Activated CD4-positive, alpha-beta T cell treated with anti-CD3 and anti-CD28 coated beads, Interleukin-2, amount 50 U/mL, for 1 hour (primary cell): ENCODE measurements at regions not wholly inside any gene's neighbourhood (a gene's known extent, or its start where the extent isn't known, plus 50 kb on each side); places are given as distances from the start of the nearest gene placed in this dataset.
"Not testable (repeated sequence)": the region's sequence is repeated elsewhere in the genome, so short reads cannot be mapped to it uniquely, and the experiment has no call there.

Experiments
- DNase-seq: peaks from one replicate; pipeline ENCODE4 v3.0.0-alpha.2; 2020

DNA sequence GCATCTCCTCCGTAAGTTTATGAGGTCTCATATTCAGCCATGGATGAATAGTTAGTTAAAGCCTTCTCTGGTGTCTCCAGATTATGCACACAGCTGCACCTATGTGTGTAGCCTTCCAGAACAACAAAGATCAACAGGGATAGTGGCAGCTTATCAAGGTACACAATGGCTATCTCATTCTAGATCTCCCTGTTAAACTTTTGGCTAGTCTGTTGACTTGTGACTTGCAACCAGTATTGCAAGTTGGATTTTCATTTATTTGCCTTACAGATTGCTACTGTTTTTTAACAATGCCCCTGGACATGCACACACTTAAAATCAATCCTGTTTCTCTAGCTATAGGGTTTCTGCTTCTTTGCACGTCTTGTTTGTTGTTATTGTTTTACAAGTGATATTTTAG lies 363.2 kb downstream of the OMA1 start:
- DNase-seq = no peak

DNA sequence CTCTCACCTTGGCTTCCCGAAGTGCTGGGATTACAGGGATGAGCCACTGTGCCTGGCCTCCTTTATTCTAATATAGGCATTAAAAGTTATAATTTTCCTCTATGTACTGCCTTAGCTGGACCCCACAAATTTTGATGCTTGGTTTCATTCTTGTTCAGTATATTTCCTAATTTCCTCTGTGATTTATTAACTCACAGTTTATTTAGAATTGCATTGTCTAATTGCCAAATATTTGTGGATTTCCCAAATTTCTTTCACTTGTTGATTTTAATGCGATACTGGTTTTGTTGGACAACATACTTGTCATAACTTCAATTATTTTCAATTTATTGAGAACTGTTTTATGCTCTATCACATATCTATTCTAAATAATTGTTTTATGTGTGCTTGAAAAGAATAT lies 366.0 kb downstream of the OMA1 start:
- no peak for DNase-seq

DNA sequence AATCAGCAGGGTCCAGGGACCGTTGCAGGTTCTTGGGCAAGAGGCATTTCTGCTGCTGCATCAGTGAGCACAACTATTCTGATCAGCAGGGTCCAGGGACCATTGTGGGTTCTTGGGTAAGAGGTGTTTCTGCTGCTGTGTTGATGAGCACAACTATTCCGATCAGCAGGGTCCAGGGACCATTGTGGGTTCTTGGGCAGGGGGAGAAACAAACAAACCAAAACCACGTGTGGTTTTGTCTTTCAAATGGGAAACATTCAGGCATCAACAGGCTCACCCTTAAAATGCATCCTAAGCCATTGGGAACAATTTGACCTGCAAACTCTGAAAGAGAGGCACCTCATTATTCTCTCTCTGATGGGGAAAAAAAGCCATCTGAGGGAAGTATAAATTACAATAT lies 377.4 kb downstream of the OMA1 start:
- DNase-seq = not testable (repeated sequence)

DNA sequence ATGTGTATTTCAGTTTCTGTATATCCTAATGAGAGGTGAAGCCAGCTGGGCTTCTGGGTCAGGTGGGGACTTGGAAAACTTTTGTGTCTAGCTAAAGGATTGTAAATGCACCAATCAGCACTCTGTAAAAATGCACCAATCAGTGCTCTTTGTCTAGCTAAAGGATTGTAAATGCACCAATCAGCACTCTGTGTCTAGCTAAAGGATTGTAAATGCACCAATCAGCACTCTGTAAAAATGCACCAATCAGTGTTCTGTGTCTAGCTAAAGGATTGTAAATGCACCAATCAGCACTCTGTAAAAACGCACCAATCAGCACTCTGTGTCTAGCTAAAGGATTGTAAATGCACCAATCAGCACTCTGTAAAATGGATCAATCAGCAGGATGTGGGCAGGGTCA lies 379.4 kb downstream of the OMA1 start:
- DNase-seq = not testable (repeated sequence)

DNA sequence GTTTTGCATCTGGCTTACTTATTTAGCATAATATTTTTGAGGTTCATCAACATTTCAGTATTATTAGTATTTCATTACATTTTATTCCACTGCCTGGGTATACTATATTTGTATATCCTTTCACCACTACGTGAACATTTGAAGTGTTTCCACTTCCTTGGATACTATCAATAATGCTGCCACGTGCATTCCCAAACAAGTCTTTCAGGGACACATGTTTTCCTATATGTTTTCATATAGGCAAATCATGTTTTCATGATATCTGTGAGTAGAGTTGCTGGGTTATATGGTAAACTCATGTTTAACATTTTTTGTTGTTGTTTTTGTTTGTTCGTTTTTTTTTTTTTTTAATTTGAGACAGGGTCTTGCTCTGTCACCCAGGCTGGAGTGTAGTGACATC lies 380.1 kb downstream of the OMA1 start:
- no peak for DNase-seq

DNA sequence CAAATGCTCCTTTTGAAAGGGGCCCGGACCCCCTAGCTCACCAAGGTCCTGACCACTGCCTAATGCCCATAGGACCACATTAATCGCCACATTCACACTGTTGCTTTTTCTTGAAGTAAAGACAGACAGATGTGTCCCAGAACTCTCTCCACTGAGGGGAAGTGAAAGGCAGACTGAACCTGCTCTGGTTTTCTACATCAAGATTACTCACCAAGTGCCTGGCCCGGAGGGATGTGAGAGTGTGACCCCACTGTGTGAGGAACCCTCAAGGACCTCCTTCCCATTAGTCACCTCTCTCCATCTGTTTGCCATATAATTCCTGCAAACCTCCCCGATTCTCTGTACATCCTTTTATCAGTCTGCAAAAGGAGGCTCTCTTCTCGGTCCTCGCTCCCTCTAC lies 381.5 kb downstream of the OMA1 start:
- no peak for DNase-seq

DNA sequence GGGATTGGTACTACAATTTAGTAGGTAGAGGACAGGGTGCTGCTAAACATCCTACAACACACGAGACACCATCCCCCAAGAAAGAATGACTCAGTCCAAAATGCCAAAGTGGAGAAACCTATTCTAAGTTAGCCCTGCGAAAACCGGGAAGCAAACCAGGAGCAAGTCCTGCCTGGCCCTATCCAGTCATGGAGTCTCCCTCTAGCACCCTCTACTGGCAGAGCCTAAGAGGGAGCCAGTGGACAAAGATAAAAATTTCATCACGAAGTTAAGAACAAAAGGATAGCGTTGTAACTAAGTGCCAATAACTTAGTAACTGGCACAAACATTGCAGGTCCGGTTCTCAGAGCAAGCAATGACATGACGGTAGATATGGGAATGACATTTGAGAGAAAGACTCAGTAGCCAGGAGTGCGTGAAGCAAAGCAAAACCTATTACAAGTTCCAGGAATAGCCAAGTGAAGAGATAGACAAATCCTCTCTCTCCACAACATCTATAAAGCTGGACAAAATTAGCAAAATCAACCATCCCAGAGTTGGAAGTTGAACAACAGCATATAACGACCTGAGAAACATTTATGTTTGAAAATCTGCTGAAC lies 383.5 kb downstream of the OMA1 start:
- DNase-seq = no peak

DNA sequence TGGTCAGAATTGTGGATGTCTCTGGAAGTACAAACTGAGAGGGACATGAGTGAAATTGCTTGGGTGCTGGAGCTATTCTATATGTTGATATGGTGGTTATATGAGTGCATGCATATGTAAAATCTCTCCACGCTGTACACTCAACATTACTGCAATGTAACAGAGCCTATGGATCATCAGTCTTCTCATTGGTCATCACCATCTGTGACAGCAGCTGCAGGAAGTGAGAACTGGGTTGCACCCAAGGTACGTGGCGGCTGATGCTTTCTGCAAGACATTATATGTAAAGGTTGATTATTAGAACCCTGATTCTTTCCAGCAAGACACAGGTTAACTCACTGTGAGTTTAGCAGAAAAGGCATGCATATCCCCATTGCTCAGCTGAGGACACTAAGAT lies 387.1 kb downstream of the OMA1 start:
- DNase-seq = no peak

DNA sequence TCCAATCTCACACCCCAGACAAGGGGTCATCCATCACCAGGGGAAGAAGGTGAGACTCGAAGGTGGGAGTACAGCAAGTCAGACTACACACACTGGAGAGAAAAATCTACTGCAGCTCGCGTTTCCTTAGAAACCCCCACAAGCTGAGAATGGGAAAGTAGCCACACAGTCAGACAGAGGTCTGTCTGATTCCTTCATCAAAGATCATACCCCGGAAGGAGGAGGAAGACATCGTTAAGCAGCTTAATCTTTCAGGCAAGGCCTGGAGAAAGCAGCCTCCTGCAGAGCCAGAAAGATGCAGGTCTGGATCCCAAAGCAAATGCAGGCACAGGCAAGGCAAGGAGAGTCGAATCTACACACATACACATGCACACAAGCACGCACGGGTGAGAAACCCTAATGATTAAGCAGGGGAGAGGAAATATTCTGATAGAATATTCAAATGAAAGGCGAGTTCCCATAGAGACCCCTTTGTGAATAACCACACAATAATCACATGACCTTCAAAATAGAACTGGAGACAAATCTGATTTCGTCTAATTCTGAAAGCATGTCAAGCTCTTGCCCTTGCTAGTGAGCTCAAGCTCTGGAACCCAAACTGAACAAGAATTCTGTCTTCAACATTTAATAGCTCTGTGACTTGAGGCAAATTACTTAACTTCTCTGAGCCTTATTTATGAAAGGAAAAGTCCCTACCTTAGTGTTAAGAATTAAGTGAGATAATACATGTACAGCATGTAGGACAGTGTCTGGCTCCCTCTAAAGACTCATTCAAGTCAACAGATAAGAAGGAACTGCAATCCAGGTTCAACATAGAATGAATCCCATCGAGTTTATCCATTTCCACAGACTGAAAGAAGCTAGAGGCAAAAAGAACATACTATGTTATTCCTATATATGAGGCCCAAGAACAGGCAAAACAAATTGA lies 387.8 kb downstream of the OMA1 start:
- DNase-seq = no peak

DNA sequence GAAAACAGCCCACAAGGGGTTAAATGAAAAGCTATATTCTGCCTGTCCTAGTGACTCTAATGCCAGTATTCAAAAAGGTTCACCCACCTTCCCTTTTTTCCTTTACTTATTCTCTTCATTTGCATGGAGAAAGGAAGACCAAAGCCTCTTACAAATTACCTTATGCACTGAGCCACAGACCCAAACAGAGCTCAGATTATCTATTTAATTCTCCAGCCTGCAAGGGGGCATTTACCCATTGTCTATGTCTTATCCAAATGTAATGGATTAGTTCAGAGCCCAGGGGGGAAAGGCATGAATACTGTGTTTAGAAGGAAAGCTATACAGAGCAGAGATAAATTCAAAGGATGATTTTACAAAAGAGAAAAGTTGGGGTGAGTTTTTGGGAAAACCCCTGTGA lies 388.5 kb downstream of the OMA1 start:
- DNase-seq = no peak

DNA sequence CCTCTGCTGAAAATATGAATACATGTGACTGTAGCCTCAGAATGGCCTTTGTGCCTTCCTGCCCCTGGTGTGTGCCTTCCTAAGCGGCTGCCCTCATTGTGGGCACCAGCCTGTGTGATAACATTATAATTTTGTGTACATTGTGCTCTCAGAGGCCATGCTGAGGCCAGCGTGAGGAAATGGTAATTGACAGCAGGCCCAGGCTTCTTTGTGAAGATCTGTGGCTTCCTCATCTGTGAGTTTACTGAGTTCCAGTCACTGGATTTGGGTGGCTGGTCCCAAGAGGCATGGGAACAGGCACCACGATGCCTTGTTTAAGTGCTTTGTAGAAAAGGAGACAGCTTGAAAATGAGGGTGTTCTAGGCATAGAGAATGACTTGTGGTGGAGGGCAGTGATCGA lies 389.3 kb downstream of the OMA1 start:
- DNase-seq = no peak

DNA sequence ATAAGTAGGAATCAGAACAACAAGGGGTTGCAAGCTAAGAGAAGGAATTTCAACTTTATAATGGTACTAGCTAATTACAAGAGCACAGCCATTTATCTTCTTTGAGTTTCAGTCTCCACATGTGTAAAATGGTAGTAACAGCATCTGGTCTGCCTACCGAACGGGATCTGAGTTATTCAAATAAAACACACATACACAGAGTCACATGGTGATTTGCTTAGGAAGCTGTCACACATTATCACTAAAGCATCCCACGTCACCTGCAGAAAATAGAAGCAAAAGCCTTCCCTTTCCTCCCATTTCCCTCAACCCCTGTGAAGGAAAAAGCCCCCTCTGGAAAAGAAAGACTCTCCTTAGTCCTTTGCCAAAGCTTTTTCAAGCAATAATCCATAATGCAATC lies 389.7 kb downstream of the OMA1 start:
- DNase-seq = no peak

DNA sequence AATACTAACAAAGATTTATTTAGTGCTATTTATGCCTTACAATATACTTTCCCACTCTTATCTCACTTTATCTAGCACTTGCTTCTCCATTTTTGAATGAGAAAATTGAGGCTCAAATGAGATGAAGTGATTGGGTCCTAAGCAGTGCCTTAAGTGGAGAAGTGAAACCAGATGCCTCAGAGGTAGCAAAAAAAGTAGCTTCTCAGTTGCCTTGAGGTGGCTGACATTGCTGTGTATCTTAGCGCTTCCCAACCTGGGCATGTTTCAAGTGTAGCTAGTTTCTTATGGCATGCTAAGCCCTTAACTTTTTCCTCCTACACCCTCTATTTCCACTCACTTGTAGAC lies 390.4 kb downstream of the OMA1 start:
- DNase-seq = no peak

DNA sequence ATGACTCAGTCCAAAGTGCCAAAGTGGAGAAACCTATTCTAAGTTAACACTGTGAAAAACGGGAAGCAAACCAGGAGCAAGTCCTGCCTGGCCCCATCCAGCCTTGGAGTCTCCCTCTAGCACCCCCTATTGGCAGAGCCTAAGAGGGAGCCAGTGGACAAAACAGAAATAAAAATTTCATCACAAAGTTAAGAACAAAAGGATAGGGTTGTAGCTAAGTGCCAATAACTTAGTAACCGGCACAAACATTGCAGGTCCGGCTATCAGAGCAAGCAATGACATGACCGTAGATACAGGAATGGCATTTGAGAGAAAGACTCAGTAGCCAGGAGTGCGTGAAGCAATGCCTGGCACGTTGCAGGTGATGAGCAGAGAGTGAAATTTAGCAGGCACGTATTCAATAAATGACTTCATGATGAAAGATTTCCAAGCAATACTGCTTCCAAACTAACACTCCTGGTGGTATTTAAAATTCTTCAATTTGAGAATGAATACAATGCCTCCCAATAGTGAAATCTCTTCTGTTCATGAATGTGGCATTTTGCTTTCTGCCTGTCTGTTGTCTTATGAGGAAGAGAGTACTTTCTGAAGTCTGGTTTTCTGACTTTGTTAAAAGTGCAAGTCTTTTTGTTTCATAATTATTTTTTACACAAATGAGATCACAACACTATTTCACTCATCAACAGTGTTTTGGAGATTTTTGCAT lies 391.0 kb downstream of the OMA1 start:
- DNase-seq = no peak

DNA sequence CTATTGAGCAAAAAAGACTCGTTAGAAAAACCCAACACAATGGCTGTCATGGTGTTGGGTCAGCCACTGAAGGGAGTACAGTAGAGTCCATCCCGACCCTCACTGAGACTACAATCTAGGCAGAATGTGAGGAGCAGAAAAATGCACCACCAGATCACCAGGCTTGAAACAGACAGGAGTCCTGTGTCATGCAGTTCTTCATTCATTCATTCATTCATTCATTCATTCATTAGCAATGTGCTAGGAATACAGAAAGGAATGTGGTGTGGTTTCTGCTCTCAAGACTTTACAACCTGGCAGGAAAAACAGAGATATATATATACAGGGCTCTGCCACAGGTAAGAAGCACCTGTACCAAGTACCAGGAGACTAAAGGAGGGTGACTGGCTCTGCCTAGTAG lies 392.3 kb downstream of the OMA1 start:
- no peak for DNase-seq

DNA sequence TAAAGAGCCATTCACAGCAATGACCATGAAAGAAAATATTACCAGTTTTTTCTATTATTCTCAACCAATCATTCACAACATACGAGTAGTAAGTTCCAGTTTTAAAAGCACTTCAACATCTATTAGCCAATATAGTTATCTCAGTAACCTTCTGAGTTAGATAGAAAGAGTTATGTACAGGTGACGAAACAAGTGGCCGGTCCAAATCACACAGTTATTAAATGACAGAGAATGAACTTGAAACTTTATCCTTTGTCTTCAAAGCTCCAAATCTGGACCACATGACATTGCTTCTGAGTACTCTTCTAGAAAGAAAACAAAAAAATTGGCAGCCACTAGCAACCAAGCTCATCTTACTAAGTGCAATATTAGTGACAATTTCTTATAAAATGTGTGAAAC lies 393.8 kb downstream of the OMA1 start:
- no peak for DNase-seq

DNA sequence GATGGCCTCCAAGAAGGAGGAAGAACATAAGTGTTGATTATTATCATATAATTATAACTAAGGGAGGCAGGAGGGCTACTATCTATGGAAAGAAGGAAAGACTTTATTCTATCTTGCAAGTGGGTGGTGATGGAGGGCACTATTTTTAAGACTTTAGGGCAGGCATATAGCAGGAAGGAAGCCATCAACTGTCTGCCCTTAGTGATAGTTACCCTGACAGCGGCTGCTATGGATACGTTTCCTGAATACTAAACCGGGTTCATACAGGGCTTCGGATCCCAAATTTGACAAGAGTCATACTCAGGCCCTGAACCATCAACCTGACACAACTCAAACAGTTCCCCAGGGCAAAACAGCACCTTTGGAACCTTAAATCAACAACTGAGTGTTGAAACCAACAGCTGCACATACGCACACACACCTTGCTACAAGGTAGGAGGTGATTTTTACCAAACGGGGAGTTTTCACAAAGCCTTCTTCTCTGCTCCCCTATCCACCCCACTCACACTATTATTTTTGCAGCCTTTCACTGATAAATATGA lies 397.2 kb downstream of the OMA1 start:
- DNase-seq = no peak

DNA sequence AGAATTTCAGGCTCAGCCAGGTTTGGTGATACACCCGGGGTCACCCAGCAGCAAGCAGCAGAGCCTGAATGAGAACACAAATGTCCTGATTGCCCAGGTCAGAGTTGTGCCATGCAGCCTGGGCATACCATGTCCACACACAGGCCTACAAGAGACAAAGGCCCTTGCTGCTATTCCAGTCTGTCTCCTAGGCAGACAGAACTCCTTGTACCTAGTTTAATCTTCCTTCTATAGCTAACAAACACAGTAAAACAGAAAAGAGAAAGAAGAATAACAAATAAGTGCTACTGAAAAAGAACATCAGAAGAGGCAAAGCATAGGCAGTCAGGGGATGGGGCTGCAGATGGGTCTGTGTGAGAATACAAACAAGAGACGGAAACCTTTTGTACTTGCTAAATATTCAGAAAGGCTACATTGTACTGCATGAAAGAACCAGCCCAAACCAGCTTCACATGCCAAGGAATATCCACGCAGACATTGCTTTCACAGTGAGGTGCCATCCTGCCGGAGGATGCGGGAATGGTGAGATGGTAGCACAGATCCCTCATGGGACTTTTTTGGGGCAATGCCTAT lies 401.7 kb downstream of the OMA1 start:
- DNase-seq = no peak

DNA sequence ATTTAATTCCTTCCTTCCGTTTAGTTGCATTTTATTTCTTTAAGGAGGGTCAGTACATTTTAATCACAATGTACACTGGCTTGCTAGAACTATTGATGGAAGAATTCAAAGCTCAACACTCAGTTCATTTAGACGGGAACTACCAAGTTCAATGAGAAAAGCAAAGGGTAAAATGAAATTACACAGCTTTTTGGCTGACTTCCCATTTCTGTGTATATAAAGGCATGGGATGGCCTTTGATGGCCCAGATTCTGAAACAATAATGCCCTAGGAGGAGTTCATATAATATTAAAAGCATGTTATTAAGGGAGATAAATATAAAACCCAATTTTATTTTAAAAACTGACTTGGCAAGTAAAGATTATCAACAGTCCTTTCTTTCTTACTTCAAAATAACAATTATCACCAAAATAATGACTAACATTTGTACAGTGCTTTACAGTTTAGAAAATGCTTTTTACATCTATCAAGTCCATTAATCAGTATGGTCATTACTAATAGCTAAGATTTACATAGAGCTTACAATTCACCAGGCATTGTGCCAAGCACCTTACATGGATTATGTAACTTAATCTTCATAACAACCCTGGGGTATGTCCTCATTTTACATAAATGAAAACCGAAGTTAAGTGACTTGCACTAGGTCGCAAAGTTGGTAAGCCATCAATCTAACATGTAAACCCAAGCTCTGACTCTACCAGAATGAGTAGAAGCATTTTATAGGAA lies 402.4 kb downstream of the OMA1 start:
- DNase-seq = no peak

DNA sequence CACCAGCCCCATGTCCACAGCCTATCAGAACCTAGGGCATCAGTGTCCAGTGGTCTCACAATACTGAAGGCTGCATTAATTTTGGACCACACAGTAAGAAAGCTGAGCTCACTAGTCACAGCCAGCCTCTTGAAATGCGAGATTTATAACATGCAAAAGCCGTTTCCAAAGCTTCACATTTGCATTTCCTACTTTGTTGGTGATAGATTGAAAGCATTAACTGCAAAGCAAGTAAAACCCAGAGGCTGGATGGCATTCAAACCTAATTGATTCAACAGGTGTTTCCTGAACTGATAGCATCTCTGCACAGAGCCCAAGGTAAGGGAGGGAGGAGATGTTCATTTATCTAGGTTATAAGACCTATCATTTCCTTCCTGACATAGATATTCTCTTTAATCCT lies 410.1 kb downstream of the OMA1 start:
- DNase-seq = no peak

DNA sequence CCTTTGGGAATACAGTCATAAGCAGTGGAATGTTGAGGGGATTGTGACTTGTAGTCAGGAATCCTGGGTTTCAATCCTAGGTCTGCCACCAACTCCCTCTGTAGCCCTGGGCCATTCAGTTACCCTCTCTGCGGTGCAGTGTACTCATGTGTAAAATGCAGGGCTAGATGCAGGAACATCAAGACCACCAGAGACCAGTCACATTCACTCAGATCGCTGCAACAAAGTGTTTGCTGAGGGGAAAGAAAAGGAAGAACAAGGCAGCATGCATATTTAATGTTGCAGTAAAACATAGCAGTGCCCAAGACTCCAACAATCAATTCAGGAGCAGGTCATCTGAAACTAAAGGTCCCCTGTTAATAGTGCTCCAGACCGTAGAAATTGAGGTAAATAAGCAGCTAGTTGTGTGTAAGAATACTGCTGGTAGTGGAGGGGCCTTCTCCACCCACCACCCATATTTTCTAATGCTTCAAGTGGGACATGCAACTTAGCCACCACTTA lies 410.7 kb downstream of the OMA1 start:
- no peak for DNase-seq

DNA sequence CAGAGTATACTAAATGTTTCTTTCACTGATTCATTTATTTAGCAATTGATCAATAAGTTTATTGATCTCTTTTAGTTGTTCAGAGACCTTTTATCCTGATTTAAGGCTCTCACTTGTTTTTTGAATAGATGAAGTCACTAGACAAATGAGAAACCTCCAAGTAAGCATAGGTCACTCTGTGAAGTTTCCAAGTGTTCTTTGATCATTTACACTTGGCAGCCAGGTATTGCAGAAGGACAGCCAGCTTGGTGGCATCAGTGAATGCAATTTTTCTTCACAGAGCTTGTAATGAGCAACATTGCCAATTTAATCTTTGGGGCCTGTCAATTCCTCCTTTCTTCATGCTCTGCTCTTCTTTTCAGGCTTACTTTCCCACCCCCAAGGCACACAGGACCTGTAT lies 413.0 kb downstream of the OMA1 start:
- no peak for DNase-seq

DNA sequence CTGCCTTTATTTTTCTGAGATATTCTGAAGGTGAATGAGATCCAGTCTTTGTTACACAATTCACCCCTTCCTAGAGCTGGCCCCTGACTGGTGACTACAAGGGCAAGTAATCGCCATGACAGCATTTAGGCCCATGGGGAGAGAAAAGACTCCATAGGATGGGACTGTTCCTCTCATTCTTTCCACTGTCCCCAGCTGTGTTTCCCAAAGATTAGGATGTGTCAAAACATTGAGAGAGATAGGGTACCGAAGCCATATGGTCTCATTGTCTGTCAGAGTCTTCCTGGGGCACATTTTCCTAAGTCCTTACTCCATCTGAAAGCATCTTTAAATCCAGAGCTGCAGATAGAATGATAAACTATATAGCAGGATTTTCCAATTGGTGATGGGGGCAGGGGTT lies 423.5 kb downstream of the OMA1 start:
- DNase-seq = no peak
